PC-3 (cell line): ENCODE measurements at regions not wholly inside any gene's neighbourhood (a gene's known extent, or its start where the extent isn't known, plus 50 kb on each side); places are given as distances from the start of the nearest gene placed in this dataset.

ENCODE experiments used
- ATAC-seq: fragments of 200-7000 bp; cut with Tn5 transposase; 2 replicates; pipeline ENCODE4 v1.9.1; 2020; ENCODE audit warnings: mild to moderate bottlenecking, moderate library complexity
- BruUV-seq: library from RNA; stranded (reverse); fragments of 400-500 nt; replicated peaks from 2 replicates; lab custom pipeline; 2021; lab: Mats Ljungman, UMichigan
- CTCF ChIA-PET: fragments of 300-600 bp; sonication (Branson Sonifier 250); formaldehyde crosslinking; loops from one replicate; lab custom pipeline; 2022; ENCODE audit warnings: antibody characterized with exemption; lab: Charles Lee
- POLR2A ChIA-PET: fragments of 300-600 bp; sonication (Branson Sonifier 250); formaldehyde crosslinking; loops from one replicate; lab custom pipeline; 2022; ENCODE audit warnings: antibody characterized with exemption; ENCODE audit not compliant: unreplicated experiment; lab: Charles Lee
- DNase-seq: peaks from one replicate; pipeline ENCODE4 v3.0.0-alpha.2; 2015
- H2AFZ ChIP-seq: fragments of 300-600 bp; sonication (generic); 2 replicates; pipeline ENCODE4 v1.6.0; 2016; ENCODE audit warnings: antibody characterized with exemption, low read length
- H3F3A ChIP-seq: fragments of 300-600 bp; sonication (generic); one replicate; pipeline ENCODE4 v1.6.0; 2017; ENCODE audit warnings: antibody characterized with exemption, low read length, control low read depth, mild to moderate bottlenecking; ENCODE audit not compliant: unreplicated experiment
- H3K27ac ChIP-seq: fragments of 300-600 bp; sonication (generic); 2 replicates; pipeline ENCODE4 v1.5.1; 2016; ENCODE audit warnings: mild to moderate bottlenecking, low read length
- H3K27me3 ChIP-seq: fragments of 300-600 bp; sonication (generic); 2 replicates; pipeline ENCODE4 v1.6.1; 2016; ENCODE audit warnings: low read length, mixed read lengths
- H3K36me3 ChIP-seq: fragments of 300-600 bp; sonication (generic); 2 replicates; pipeline ENCODE4 v1.6.1; 2016; ENCODE audit warnings: low read depth, mixed run types, low read length, mixed read lengths
- H3K4me1 ChIP-seq: fragments of 300-600 bp; sonication (generic); 2 replicates; pipeline ENCODE4 v1.5.1; 2016; ENCODE audit warnings: low read length; ENCODE audit not compliant: insufficient read depth
- H3K4me2 ChIP-seq: fragments of 300-600 bp; sonication (generic); 2 replicates; pipeline ENCODE4 v1.6.0; 2016; ENCODE audit warnings: low read length
- H3K4me3 ChIP-seq: fragments of 300-600 bp; sonication (generic); 2 replicates; pipeline ENCODE4 v1.5.1; 2016; ENCODE audit warnings: mild to moderate bottlenecking, low read length, mixed read lengths
- H3K79me2 ChIP-seq: fragments of 300-600 bp; sonication (generic); 2 replicates; pipeline ENCODE4 v1.6.1; 2017; ENCODE audit warnings: low read length, mixed read lengths
- H3K9ac ChIP-seq: fragments of 300-600 bp; sonication (generic); 2 replicates; pipeline ENCODE4 v1.6.0; 2016; ENCODE audit warnings: mild to moderate bottlenecking, low read length
- H3K9me2 ChIP-seq: fragments of 300-600 bp; sonication (generic); replicated peaks from 2 replicates; pipeline ENCODE4 v1.6.1; 2016; ENCODE audit warnings: mixed run types, low read length, mixed read lengths
- H3K9me3 ChIP-seq: fragments of 300-600 bp; sonication (generic); 2 replicates; pipeline ENCODE4 v1.6.1; 2016; ENCODE audit warnings: low read length, mixed read lengths
- H4K20me1 ChIP-seq: fragments of 300-600 bp; sonication (generic); 2 replicates; pipeline ENCODE4 v1.6.1; 2016; ENCODE audit warnings: low read length, mixed read lengths
- EZH2 ChIP-seq: fragments of 300-600 bp; sonication (generic); IDR thresholded peaks from one replicate; pipeline ENCODE4 v1.6.1; 2017; ENCODE audit warnings: antibody characterized with exemption, mild to moderate bottlenecking, low read length; ENCODE audit not compliant: unreplicated experiment
- EZH2phosphoT487 ChIP-seq: fragments of 300-600 bp; sonication (generic); IDR thresholded peaks from 2 replicates; pipeline ENCODE4 v1.6.1; 2018; ENCODE audit warnings: mild to moderate bottlenecking, antibody characterized with exemption, low read length, borderline replicate concordance
- intact Hi-C: fragments of 100-400 bp; cut with micrococcal nuclease; formaldehyde crosslinking; loops from 2 replicates; pipeline ENCODE4 v1.9.0; 2023
- TF ChIP-seq, protein P1 (sequence below): fragments of 300-600 bp; sonication (generic); conservative IDR thresholded peaks from 2 replicates; pipeline ENCODE4 v1.5.1; 2017; ENCODE audit warnings: antibody characterized with exemption, low read depth, mild to moderate bottlenecking, low read length

DNA sequence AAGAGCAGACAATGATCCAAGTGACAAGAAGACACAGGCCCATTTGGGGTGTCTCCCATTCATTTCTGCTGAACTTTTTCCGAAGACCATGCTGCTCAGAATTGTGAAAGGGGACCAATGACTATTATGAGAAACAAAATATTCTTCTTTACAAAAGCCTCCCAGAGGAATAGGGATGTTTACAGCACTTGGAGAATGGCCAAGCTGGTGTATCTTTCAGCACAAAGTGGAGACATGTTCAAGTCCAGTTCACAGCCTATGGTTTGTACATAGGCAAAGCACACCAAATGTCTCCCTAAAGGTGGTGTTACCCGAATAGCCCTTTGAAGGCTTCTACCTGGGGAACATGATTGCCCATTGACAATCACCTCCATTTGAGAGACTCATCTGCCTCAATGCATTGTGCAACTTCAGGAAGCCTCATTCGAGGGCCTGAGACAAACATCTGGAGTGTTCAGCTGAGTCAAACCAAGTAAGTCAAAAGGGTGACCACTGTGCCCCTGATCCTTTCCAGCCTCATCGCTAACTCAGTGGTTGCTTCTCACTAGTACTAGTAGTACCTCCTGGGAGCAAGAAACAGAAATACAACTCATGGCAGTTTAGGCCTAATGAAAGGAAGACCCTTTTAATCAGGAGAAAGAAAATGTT is 451.0 kb upstream of the MARCKS start:
- Histone ChIP-seq H3K27me3 (no peaks in the 10 kb centered on the region), H3K4me2 (no peak overlapping the region), H3F3A (no peaks in the 10 kb centered on the region), H4K20me1 (no peaks in the 10 kb centered on the region), H3K4me1 (peaks cover 11% of the 10 kb centered on the region; the same call in 1 of the 2 replicates), H3K79me2 (no peaks in the 10 kb centered on the region), H3K9me3 (no peaks in the 10 kb centered on the region), H3K36me3 (no peaks in the 10 kb centered on the region), H3K27ac (no peak overlapping the region), H3K9me2 (no peaks in the 10 kb centered on the region), H2AFZ (no peak overlapping the region), H3K4me3 (no peak overlapping the region), H3K9ac (no peak overlapping the region)
- TF ChIP-seq, protein P1, sequence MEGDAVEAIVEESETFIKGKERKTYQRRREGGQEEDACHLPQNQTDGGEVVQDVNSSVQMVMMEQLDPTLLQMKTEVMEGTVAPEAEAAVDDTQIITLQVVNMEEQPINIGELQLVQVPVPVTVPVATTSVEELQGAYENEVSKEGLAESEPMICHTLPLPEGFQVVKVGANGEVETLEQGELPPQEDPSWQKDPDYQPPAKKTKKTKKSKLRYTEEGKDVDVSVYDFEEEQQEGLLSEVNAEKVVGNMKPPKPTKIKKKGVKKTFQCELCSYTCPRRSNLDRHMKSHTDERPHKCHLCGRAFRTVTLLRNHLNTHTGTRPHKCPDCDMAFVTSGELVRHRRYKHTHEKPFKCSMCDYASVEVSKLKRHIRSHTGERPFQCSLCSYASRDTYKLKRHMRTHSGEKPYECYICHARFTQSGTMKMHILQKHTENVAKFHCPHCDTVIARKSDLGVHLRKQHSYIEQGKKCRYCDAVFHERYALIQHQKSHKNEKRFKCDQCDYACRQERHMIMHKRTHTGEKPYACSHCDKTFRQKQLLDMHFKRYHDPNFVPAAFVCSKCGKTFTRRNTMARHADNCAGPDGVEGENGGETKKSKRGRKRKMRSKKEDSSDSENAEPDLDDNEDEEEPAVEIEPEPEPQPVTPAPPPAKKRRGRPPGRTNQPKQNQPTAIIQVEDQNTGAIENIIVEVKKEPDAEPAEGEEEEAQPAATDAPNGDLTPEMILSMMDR, result no peak
- TF ChIP-seq EZH2 (no peak), EZH2phosphoT487 (no peak)
- CTCF ChIA-PET, result no interaction called here
- DNase-seq (no peak), ATAC-seq (no peak)
- no TSS peak for BruUV-seq
- POLR2A ChIA-PET, result interaction anchor here (0.6 kb wide), 1 partner anchor 536 kb away, joined by 4 read pairs; no protein-coding TSS in a partner anchor
- intact Hi-C loops, result no loop called here

DNA sequence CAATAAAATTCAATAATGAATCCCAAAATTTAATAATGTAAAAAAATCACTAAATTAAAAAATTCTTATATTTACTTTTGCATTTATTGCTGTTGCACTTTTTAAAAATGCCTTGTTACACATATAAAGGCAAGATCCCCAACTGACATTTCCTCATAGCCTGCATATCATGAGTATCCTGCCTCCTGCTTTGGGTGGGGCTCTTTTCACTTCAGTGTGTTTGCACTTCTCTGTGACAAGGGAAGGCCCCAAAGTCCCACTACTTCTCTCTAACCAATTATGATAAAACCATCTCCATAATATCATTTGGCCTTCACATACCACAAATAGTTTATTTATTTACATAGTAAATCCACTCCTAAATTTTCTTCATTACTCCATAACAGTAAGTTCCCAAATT is 446.1 kb upstream of the MARCKS start:
- peaks cover 24% of the 10 kb centered on the region for H3K4me1 ChIP-seq
- intact Hi-C loops, result loop anchor here (2.0 to 10.0 kb wide), 7 partner anchors 49 to 629 kb away; no protein-coding TSS in a partner anchor
- no peaks in the 10 kb centered on the region for H3K9me3 ChIP-seq
- H2AFZ ChIP-seq, result no peak overlapping the region
- H3K79me2 ChIP-seq, result no peaks in the 10 kb centered on the region
- no peak overlapping the region for H3K9ac ChIP-seq
- no peak overlapping the region for H3K27ac ChIP-seq
- DNase-seq, result peak; percentile 54
- ATAC-seq, result peak; percentile 71
- no peak overlapping the region for H3K4me3 ChIP-seq
- ChIA-PET POLR2A (no interaction called here), CTCF (no interaction called here)
- H3K9me2 ChIP-seq, result no peaks in the 10 kb centered on the region
- no peaks in the 10 kb centered on the region for H4K20me1 ChIP-seq
- no peak overlapping the region for H3K4me2 ChIP-seq
- no peaks in the 10 kb centered on the region for H3K27me3 ChIP-seq
- no peaks in the 10 kb centered on the region for H3F3A ChIP-seq
- TF ChIP-seq, protein P1, result no peak
- no peak for TF ChIP-seq EZH2
- TF ChIP-seq EZH2phosphoT487, result no peak
- BruUV-seq, result no TSS peak
- H3K36me3 ChIP-seq, result no peaks in the 10 kb centered on the region
